ENCODE measurements at regions not wholly inside any gene's neighbourhood (a gene's known extent, or its start where the extent isn't known, plus 50 kb on each side); places are given as distances from the start of the nearest gene placed in this dataset.

- intact Hi-C loops (cut with micrococcal nuclease; ENCODE audit: unreplicated experiment) = no loop called here
- Histone ChIP-seq H3K4me3 (ENCODE audit: low read depth in 2 of 2, low read length in 2 of 2) (no peak overlapping the region), H3K27ac (ENCODE audit: low read length) (no peak overlapping the region), H3K4me1 (ENCODE audit: control insufficient read depth, insufficient read depth, low read length) (no peaks in the 10 kb centered on the region), H3K27me3 (ENCODE audit: control insufficient read depth, insufficient read depth, low read length) (no peaks in the 10 kb centered on the region; the same call in 1 of the 2 replicates), H3K9me3 (ENCODE audit: control insufficient read depth, insufficient read depth, low read depth, low read length) (no peaks in the 10 kb centered on the region), H3K36me3 (ENCODE audit: control insufficient read depth, insufficient read depth, low read length) (no peaks in the 10 kb centered on the region)
- BruUV-seq (replicated peaks) = no TSS peak
- in situ Hi-C loops (cut with HindIII; ENCODE audit: low pct_unique_long_range_greater_than_20kb, low sequenced_read_pairs) = no loop called here
- ChIA-PET POLR2A (no interaction called here), CTCF (no interaction called here)
- DNase-seq (ENCODE audit: low read depth, low spot score) = no peak
- TF ChIP-seq TCF7L2 (IDR thresholded peaks at IDR 0.05; ENCODE audit: low read depth, low read length) = no peak
- ATAC-seq = no peak
Measured at GRCh38 chr22:48367731-48368130, 1459.9 kb downstream of the BRD1 start.

- Histone ChIP-seq H3K4me1 (ENCODE audit: control insufficient read depth, insufficient read depth, low read length) (no peaks in the 10 kb centered on the region), H3K27ac (ENCODE audit: low read length) (no peak overlapping the region), H3K9me3 (ENCODE audit: control insufficient read depth, insufficient read depth, low read depth, low read length) (no peaks in the 10 kb centered on the region), H3K27me3 (ENCODE audit: control insufficient read depth, insufficient read depth, low read length) (no peaks in the 10 kb centered on the region; the same call in 1 of the 2 replicates), H3K36me3 (ENCODE audit: control insufficient read depth, insufficient read depth, low read length) (no peaks in the 10 kb centered on the region), H3K4me3 (ENCODE audit: low read depth in 2 of 2, low read length in 2 of 2) (no peak overlapping the region)
- POLR2A ChIA-PET = no interaction called here
- DNase-seq (ENCODE audit: low read depth, low spot score) = no peak
- no peak for TF ChIP-seq POLR2AphosphoS5 (IDR thresholded peaks at IDR 0.05; ENCODE audit: low read depth, low read length)
- TF ChIP-seq CTCF (IDR thresholded peaks at IDR 0.05) = no peak
- TF ChIP-seq SIN3A (IDR thresholded peaks at IDR 0.05; ENCODE audit: borderline replicate concordance, insufficient read depth, low read depth, low read length) = no peak
- TF ChIP-seq REST (IDR thresholded peaks at IDR 0.05; ENCODE audit: insufficient read depth in 1 of 2, low read depth in 2 of 2, low read length in 1 of 2) = no peak
- TF ChIP-seq TCF7L2 (IDR thresholded peaks at IDR 0.05; ENCODE audit: low read depth, low read length) = no peak
- in situ Hi-C loops (cut with HindIII; ENCODE audit: low pct_unique_long_range_greater_than_20kb, low sequenced_read_pairs) (no loop called here), intact Hi-C loops (cut with micrococcal nuclease; ENCODE audit: unreplicated experiment) (no loop called here)
- CTCF ChIA-PET = no interaction called here
- ATAC-seq = no peak
- no TSS peak for BruUV-seq (replicated peaks)
Measured at GRCh38 chr22:48366591-48366990, 1461.1 kb downstream of the BRD1 start.

GRCh38 chr22:48366056-48366455 lies 1461.6 kb downstream of the BRD1 start:
- no peak overlapping the region for H3K27ac ChIP-seq (ENCODE audit: low read length)
- POLR2A ChIA-PET = no interaction called here
- CTCF ChIA-PET = no interaction called here
- no peak overlapping the region for H3K4me3 ChIP-seq (ENCODE audit: low read depth in 2 of 2, low read length in 2 of 2)
- intact Hi-C loops (cut with micrococcal nuclease; ENCODE audit: unreplicated experiment) (no loop called here), in situ Hi-C loops (cut with HindIII; ENCODE audit: low pct_unique_long_range_greater_than_20kb, low sequenced_read_pairs) (no loop called here)
- no peaks in the 10 kb centered on the region for H3K4me1 ChIP-seq (ENCODE audit: control insufficient read depth, insufficient read depth, low read length)
- no peak for TF ChIP-seq SIN3A (IDR thresholded peaks at IDR 0.05; ENCODE audit: borderline replicate concordance, insufficient read depth, low read depth, low read length)
- no peak for TF ChIP-seq TCF7L2 (IDR thresholded peaks at IDR 0.05; ENCODE audit: low read depth, low read length)
- no peak for TF ChIP-seq CTCF (IDR thresholded peaks at IDR 0.05)
- TF ChIP-seq REST (IDR thresholded peaks at IDR 0.05; ENCODE audit: insufficient read depth in 1 of 2, low read depth in 2 of 2, low read length in 1 of 2) = no peak
- no peak for TF ChIP-seq POLR2AphosphoS5 (IDR thresholded peaks at IDR 0.05; ENCODE audit: low read depth, low read length)
- H3K9me3 ChIP-seq (ENCODE audit: control insufficient read depth, insufficient read depth, low read depth, low read length) = no peaks in the 10 kb centered on the region
- no peaks in the 10 kb centered on the region for H3K36me3 ChIP-seq (ENCODE audit: control insufficient read depth, insufficient read depth, low read length)
- ATAC-seq = no peak
- DNase-seq (ENCODE audit: low read depth, low spot score) = no peak
- BruUV-seq (replicated peaks) = no TSS peak
- no peaks in the 10 kb centered on the region; the same call in 1 of the 2 replicates for H3K27me3 ChIP-seq (ENCODE audit: control insufficient read depth, insufficient read depth, low read length)

All from Panc1 (cell line).